Neural progenitor cell (in vitro differentiated cells): ENCODE measurements at regions not wholly inside any gene's neighbourhood (a gene's known extent, or its start where the extent isn't known, plus 50 kb on each side); places are given as distances from the start of the nearest gene placed in this dataset.

ENCODE experiments used
- DNase-seq: peaks from one replicate; pipeline ENCODE4 v3.0.0-alpha.2; 2016; ENCODE audit warnings: low spot score
- H2AFZ ChIP-seq: fragments of 200-600 bp; sonication (generic); replicated peaks from 2 replicates; pipeline ENCODE4 v1.6.1; 2016; ENCODE audit warnings: antibody characterized with exemption
- H3F3A ChIP-seq: fragments of 200-600 bp; sonication (generic); 2 replicates; pipeline ENCODE4 v1.6.1; 2016; ENCODE audit warnings: antibody characterized with exemption, low read depth
- H3K27ac ChIP-seq: fragments of 200-600 bp; sonication (generic); 2 replicates; pipeline ENCODE4 v1.5.1; 2016; ENCODE audit warnings: mild to moderate bottlenecking
- H3K27me3 ChIP-seq: fragments of 200-600 bp; sonication (generic); 2 replicates; pipeline ENCODE4 v1.6.1; 2016; ENCODE audit warnings: mild to moderate bottlenecking, moderate library complexity
- H3K36me3 ChIP-seq: fragments of 200-600 bp; sonication (generic); 2 replicates; pipeline ENCODE4 v1.5.1; 2016
- H3K4me1 ChIP-seq: fragments of 200-600 bp; sonication (generic); 2 replicates; pipeline ENCODE4 v1.6.1; 2016; ENCODE audit warnings: mixed run types
- H3K4me2 ChIP-seq: fragments of 200-600 bp; sonication (generic); 2 replicates; pipeline ENCODE4 v1.6.1; 2016
- H3K4me3 ChIP-seq: fragments of 200-600 bp; sonication (generic); 2 replicates; pipeline ENCODE4 v1.5.1; 2016
- H3K79me2 ChIP-seq: fragments of 200-600 bp; sonication (generic); 2 replicates; pipeline ENCODE4 v1.6.1; 2016; ENCODE audit warnings: low read depth
- H3K9ac ChIP-seq: fragments of 200-600 bp; sonication (generic); 2 replicates; pipeline ENCODE4 v1.6.1; 2016
- H3K9me3 ChIP-seq: fragments of 200-600 bp; sonication (generic); 2 replicates; pipeline ENCODE4 v1.5.1; 2016; ENCODE audit warnings: low read depth
- H4K20me1 ChIP-seq: fragments of 200-600 bp; sonication (generic); 2 replicates; pipeline ENCODE4 v1.6.1; 2016; ENCODE audit warnings: low read depth
- H3K27ac Mint-ChIP-seq: 3 replicates; pipeline ENCODE4 v1.8.0; 2021; ENCODE audit warnings: mixed read lengths
- H3K27me3 Mint-ChIP-seq: 2 replicates; pipeline ENCODE4 v1.8.0; 2022; ENCODE audit warnings: low read depth, mild to moderate bottlenecking, inconsistent platforms, moderate library complexity, mixed read lengths; ENCODE audit not compliant: insufficient read depth
- H3K36me3 Mint-ChIP-seq: 3 replicates; pipeline ENCODE4 v1.8.0; 2021; ENCODE audit warnings: mixed read lengths
- H3K4me1 Mint-ChIP-seq: 3 replicates; pipeline ENCODE4 v1.8.0; 2021; ENCODE audit warnings: mixed read lengths
- H3K4me3 Mint-ChIP-seq: 3 replicates; pipeline ENCODE4 v1.8.0; 2021; ENCODE audit warnings: mild to moderate bottlenecking, moderate library complexity, mixed read lengths
- H3K9me3 Mint-ChIP-seq: 3 replicates; pipeline ENCODE4 v1.8.0; 2020; ENCODE audit warnings: mixed read lengths
- CTCF ChIP-seq: fragments of 200-600 bp; sonication (generic); IDR thresholded peaks from 2 replicates; pipeline ENCODE4 v1.5.1; 2017; ENCODE audit warnings: antibody characterized with exemption, mild to moderate bottlenecking
- EZH2 ChIP-seq: fragments of 200-600 bp; sonication (generic); IDR thresholded peaks from 2 replicates; pipeline ENCODE4 v1.6.1; 2017; ENCODE audit warnings: antibody characterized with exemption, mild to moderate bottlenecking, moderate library complexity
- EZH2phosphoT487 ChIP-seq: fragments of 200-600 bp; sonication (generic); IDR thresholded peaks from 2 replicates; pipeline ENCODE4 v1.6.1; 2017; ENCODE audit warnings: antibody characterized with exemption

- no peaks in the 10 kb centered on the region for H3K36me3 Mint-ChIP-seq
- Histone ChIP-seq H3K27ac (no peak overlapping the region), H3K4me3 (no peak overlapping the region), H3K79me2 (no peaks in the 10 kb centered on the region), H3K9me3 (no peaks in the 10 kb centered on the region), H4K20me1 (no peaks in the 10 kb centered on the region), H3K9ac (no peak overlapping the region), H3F3A (no peaks in the 10 kb centered on the region), H3K27me3 (no peaks in the 10 kb centered on the region), H3K36me3 (no peaks in the 10 kb centered on the region), H3K4me2 (no peak overlapping the region), H3K4me1 (no peaks in the 10 kb centered on the region), H2AFZ (no peak overlapping the region)
- DNase-seq: no peak
- TF ChIP-seq EZH2phosphoT487: no peak
- no peak overlapping the region for H3K4me3 Mint-ChIP-seq
- no peaks in the 10 kb centered on the region for H3K27me3 Mint-ChIP-seq
- no peak overlapping the region for H3K27ac Mint-ChIP-seq
- peaks cover 2% of the 10 kb centered on the region for H3K4me1 Mint-ChIP-seq
- no peaks in the 10 kb centered on the region for H3K9me3 Mint-ChIP-seq
Measured at GRCh38 chr7:17120756-17121155, 177.7 kb upstream of the AHR start.

GRCh38 chr7:17121671-17122070 lies 176.8 kb upstream of the AHR start:
- Histone ChIP-seq H3K36me3 (no peaks in the 10 kb centered on the region), H3K27ac (no peak overlapping the region), H4K20me1 (no peaks in the 10 kb centered on the region)

GRCh38 chr7:17123020-17123419 lies 175.4 kb upstream of the AHR start:
- no peak for TF ChIP-seq CTCF
- TF ChIP-seq EZH2phosphoT487: no peak
- TF ChIP-seq EZH2: no peak
- Histone ChIP-seq H2AFZ (no peak overlapping the region), H3K4me2 (no peak overlapping the region), H3K4me1 (no peaks in the 10 kb centered on the region), H4K20me1 (no peaks in the 10 kb centered on the region), H3K36me3 (no peaks in the 10 kb centered on the region), H3K9me3 (no peaks in the 10 kb centered on the region), H3K4me3 (no peak overlapping the region), H3K79me2 (no peaks in the 10 kb centered on the region), H3K9ac (no peak overlapping the region), H3K27ac (no peak overlapping the region), H3K27me3 (no peaks in the 10 kb centered on the region), H3F3A (no peaks in the 10 kb centered on the region)
- no peak for DNase-seq
- H3K9me3 Mint-ChIP-seq: no peaks in the 10 kb centered on the region
- H3K27me3 Mint-ChIP-seq: no peaks in the 10 kb centered on the region
- no peak overlapping the region for H3K27ac Mint-ChIP-seq
- H3K4me1 Mint-ChIP-seq: peaks cover 2% of the 10 kb centered on the region
- H3K36me3 Mint-ChIP-seq: no peaks in the 10 kb centered on the region
- H3K4me3 Mint-ChIP-seq: no peak overlapping the region

More at GRCh38 chr7:17121671-17122070, 176.8 kb upstream of the AHR start:
- Mint-ChIP-seq H3K4me3 (no peak overlapping the region), H3K36me3 (no peaks in the 10 kb centered on the region), H3K27me3 (no peaks in the 10 kb centered on the region), H3K9me3 (no peaks in the 10 kb centered on the region), H3K4me1 (peaks cover 2% of the 10 kb centered on the region), H3K27ac (no peak overlapping the region)
- Histone ChIP-seq H3K4me2 (no peak overlapping the region), H3K9ac (no peak overlapping the region), H2AFZ (no peak overlapping the region), H3K9me3 (no peaks in the 10 kb centered on the region), H3K79me2 (no peaks in the 10 kb centered on the region), H3K4me3 (no peak overlapping the region), H3K27me3 (no peaks in the 10 kb centered on the region), H3F3A (no peaks in the 10 kb centered on the region), H3K4me1 (no peaks in the 10 kb centered on the region)
- TF ChIP-seq CTCF (no peak), EZH2 (no peak), EZH2phosphoT487 (no peak)
- no peak for DNase-seq

GRCh38 chr7:17126413-17127268 lies 171.8 kb upstream of the AHR start:
- Mint-ChIP-seq H3K27ac (no peak overlapping the region), H3K9me3 (no peaks in the 10 kb centered on the region), H3K4me1 (peaks cover 19% of the 10 kb centered on the region), H3K27me3 (no peaks in the 10 kb centered on the region), H3K4me3 (no peak overlapping the region), H3K36me3 (no peaks in the 10 kb centered on the region)
- Histone ChIP-seq H4K20me1 (no peaks in the 10 kb centered on the region), H3K4me2 (no peak overlapping the region), H3K27ac (no peak overlapping the region), H3K9me3 (no peaks in the 10 kb centered on the region), H2AFZ (no peak overlapping the region), H3K4me3 (no peak overlapping the region), H3K36me3 (no peaks in the 10 kb centered on the region), H3F3A (no peaks in the 10 kb centered on the region), H3K79me2 (no peaks in the 10 kb centered on the region), H3K27me3 (no peaks in the 10 kb centered on the region), H3K9ac (no peak overlapping the region), H3K4me1 (peaks cover 15% of the 10 kb centered on the region)
- no peak for DNase-seq
- TF ChIP-seq EZH2phosphoT487 (no peak), CTCF (no peak), EZH2 (no peak)
